IMR-90 (cell line): ENCODE measurements at regions not wholly inside any gene's neighbourhood (a gene's known extent, or its start where the extent isn't known, plus 50 kb on each side); places are given as distances from the start of the nearest gene placed in this dataset.

Experiments used
- ATAC-seq: fragments of 200-7000 bp; cut with Tn5 transposase; 2 replicates; pipeline ENCODE4 v1.9.1; 2020; ENCODE audit warnings: low read depth, mild to moderate bottlenecking, moderate library complexity
- BruUV-seq: library from RNA; stranded (reverse); fragments of 400-500 nt; replicated peaks from 2 replicates; lab custom pipeline; 2021; lab: Mats Ljungman, UMichigan
- CTCF ChIA-PET: fragments of 300-600 bp; formaldehyde crosslinking; extraction: SDS; loops from one replicate; lab custom pipeline; 2021; ENCODE audit warnings: antibody characterized with exemption; lab: Yijun Ruan, JAX
- POLR2A ChIA-PET: fragments of 300-600 bp; sonication (Branson Sonifier 250); formaldehyde crosslinking; loops from one replicate; lab custom pipeline; 2022; ENCODE audit warnings: antibody characterized with exemption; ENCODE audit not compliant: unreplicated experiment; lab: Charles Lee
- DNase-seq: peaks from one replicate; pipeline ENCODE4 v3.0.0; 2013
- H2AFZ ChIP-seq: replicated peaks from 2 replicates; pipeline ENCODE3; 2013; ENCODE audit warnings: low read length, mild to moderate bottlenecking; ENCODE audit not compliant: poor library complexity
- H2AK5ac ChIP-seq: 2 replicates; pipeline ENCODE4 v1.6.1; 2013; ENCODE audit warnings: low read depth, low read length, inconsistent platforms
- H2AK9ac ChIP-seq: replicated peaks from 2 replicates; pipeline ENCODE3; 2013; ENCODE audit warnings: mild to moderate bottlenecking, low read depth, low read length, moderate library complexity; ENCODE audit not compliant: poor library complexity
- H2BK120ac ChIP-seq: 2 replicates; pipeline ENCODE4 v1.6.1; 2013; ENCODE audit warnings: low read depth, low read length, inconsistent platforms
- H2BK15ac ChIP-seq: 3 replicates; pipeline ENCODE4 v1.6.1; 2013; ENCODE audit warnings: low read depth, low read length, inconsistent platforms
- H2BK20ac ChIP-seq: 2 replicates; pipeline ENCODE4 v1.6.1; 2013; ENCODE audit warnings: low read depth, mild to moderate bottlenecking, inconsistent platforms, low read length, moderate library complexity
- H2BK5ac ChIP-seq: 2 replicates; pipeline ENCODE4 v1.6.1; 2013; ENCODE audit warnings: mild to moderate bottlenecking, low read depth, low read length, inconsistent platforms; ENCODE audit not compliant: poor library complexity, severe bottlenecking
- H3K14ac ChIP-seq: replicated peaks from 2 replicates; pipeline ENCODE4 v1.6.1; 2013; ENCODE audit warnings: low read depth, low read length, inconsistent platforms
- H3K18ac ChIP-seq: 2 replicates; pipeline ENCODE4 v1.6.1; 2013; ENCODE audit warnings: low read depth, low read length, control low read depth
- H3K23ac ChIP-seq: 2 replicates; pipeline ENCODE4 v1.6.1; 2013; ENCODE audit warnings: low read depth, low read length, inconsistent platforms
- H3K27ac ChIP-seq: 2 replicates; pipeline ENCODE4 v1.5.1; 2013; ENCODE audit warnings: mild to moderate bottlenecking, control low read depth, low read length; ENCODE audit not compliant: insufficient read depth
- H3K27me3 ChIP-seq: 2 replicates; pipeline ENCODE4 v1.6.1; 2013; ENCODE audit warnings: low read length; ENCODE audit not compliant: control insufficient read depth, insufficient read depth
- H3K36me3 ChIP-seq: 2 replicates; pipeline ENCODE4 v1.6.1; 2013; ENCODE audit warnings: low read length, mixed read lengths; ENCODE audit not compliant: control insufficient read depth, insufficient read depth
- H3K4ac ChIP-seq: 2 replicates; pipeline ENCODE4 v1.6.1; 2013; ENCODE audit warnings: low read depth, low read length, inconsistent platforms
- H3K4me1 ChIP-seq: 2 replicates; pipeline ENCODE4 v1.6.1; 2013; ENCODE audit warnings: low read length, mixed read lengths; ENCODE audit not compliant: control insufficient read depth, insufficient read depth
- H3K4me2 ChIP-seq: 2 replicates; pipeline ENCODE4 v1.6.1; 2013; ENCODE audit warnings: low read depth, mild to moderate bottlenecking, control low read depth, low read length, moderate library complexity
- H3K4me3 ChIP-seq: 2 replicates; pipeline ENCODE4 v1.5.1; 2013; ENCODE audit warnings: low read depth, mild to moderate bottlenecking, control low read depth, low read length, moderate library complexity; ENCODE audit not compliant: insufficient read depth
- H3K56ac ChIP-seq: 2 replicates; pipeline ENCODE4 v1.6.1; 2013; ENCODE audit warnings: low read length, inconsistent platforms; ENCODE audit not compliant: insufficient read depth; ENCODE audit errors: extremely low read depth
- H3K79me1 ChIP-seq, 2 experiments: 2 replicates each; pipeline ENCODE4 v1.6.1; 2013; ENCODE audit warnings: low read length in 2 of 2, inconsistent platforms in 1 of 2, low read depth in 1 of 2
- H3K9ac ChIP-seq: 2 replicates; pipeline ENCODE4 v1.6.1; 2013; ENCODE audit warnings: low read depth, low read length, control low read depth
- H3K9me1 ChIP-seq: 2 replicates; pipeline ENCODE4 v1.6.1; 2013; ENCODE audit warnings: low read length, inconsistent platforms; ENCODE audit not compliant: insufficient read depth
- H3K9me3 ChIP-seq: 2 replicates; pipeline ENCODE4 v1.6.1; 2013; ENCODE audit warnings: low read length; ENCODE audit not compliant: control insufficient read depth, insufficient read depth
- H4K20me1 ChIP-seq: 2 replicates; pipeline ENCODE4 v1.6.1; 2013; ENCODE audit warnings: low read length, inconsistent platforms; ENCODE audit not compliant: insufficient read depth
- H4K5ac ChIP-seq: 2 replicates; pipeline ENCODE4 v1.6.1; 2013; ENCODE audit warnings: mild to moderate bottlenecking, low read depth, low read length, control low read depth
- H4K8ac ChIP-seq, 2 experiments: 2 replicates each; pipeline ENCODE4 v1.6.1; 2013; ENCODE audit warnings: low read depth in 2 of 2, low read length in 2 of 2, control low read depth in 1 of 2, inconsistent platforms in 1 of 2
- H4K91ac ChIP-seq: 2 replicates; pipeline ENCODE4 v1.6.1; 2013; ENCODE audit warnings: low read depth, low read length, inconsistent platforms; ENCODE audit not compliant: insufficient read depth
- BHLHE40 ChIP-seq: fragments of 150-350 bp; IDR thresholded peaks from 2 replicates; pipeline ENCODE4 v1.6.1; 2016; ENCODE audit warnings: mild to moderate bottlenecking, low read depth, low read length
- CHD1 ChIP-seq: IDR thresholded peaks from 2 replicates; pipeline ENCODE4 v1.6.1; 2012; ENCODE audit warnings: low read depth, low read length, improper control_type of control experiment
- FOS ChIP-seq: fragments of 150-350 bp; IDR thresholded peaks from 2 replicates; pipeline ENCODE4 v1.6.1; 2016; ENCODE audit warnings: low read depth, low read length
- MAFK ChIP-seq: IDR thresholded peaks from 2 replicates; pipeline ENCODE4 v1.6.1; 2012; ENCODE audit warnings: low read depth, low read length, improper control_type of control experiment
- MXI1 ChIP-seq: IDR thresholded peaks from 2 replicates; pipeline ENCODE4 v1.6.1; 2012; ENCODE audit warnings: low read depth, mild to moderate bottlenecking, low read length, moderate library complexity, borderline replicate concordance
- NFE2L2 ChIP-seq: fragments of 150-350 bp; IDR thresholded peaks from 2 replicates; pipeline ENCODE4 v1.6.1; 2016; ENCODE audit warnings: low read depth, mild to moderate bottlenecking, low read length
- RAD21 ChIP-seq: IDR thresholded peaks from 2 replicates; pipeline ENCODE4 v1.6.1; 2012; ENCODE audit warnings: low read length, improper control_type of control experiment
- RFX5 ChIP-seq: IDR thresholded peaks from 2 replicates; pipeline ENCODE4 v1.8.0; 2012; ENCODE audit warnings: low read depth, mild to moderate bottlenecking, low read length, moderate library complexity
- USF2 ChIP-seq: fragments of 150-350 bp; IDR thresholded peaks from 2 replicates; pipeline ENCODE4 v1.6.1; 2017; ENCODE audit warnings: mild to moderate bottlenecking, antibody characterized with exemption, low read length, low read depth
- WGBS, 2 experiments: methylation state at CpG; one replicate each; pipeline versions ENCODE4 v1.1.5 to v1.1.7; 2013; ENCODE audit warnings: missing lambda C conversion rate in 2 of 2; ENCODE audit not compliant: insufficient read length in 1 of 2; ENCODE audit errors: extremely low coverage in 2 of 2; 5-methylcytosine and 5-hydroxymethylcytosine counted together
- dilution Hi-C: fragments of 300-500 bp; cut with HindIII; formaldehyde crosslinking; loops from one replicate; pipeline ENCODE4 v1.14.3; 2018; ENCODE audit warnings: low sequenced_read_pairs; ENCODE audit not compliant: unreplicated experiment
- in situ Hi-C: fragments of 300-500 bp; cut with MboI; formaldehyde crosslinking; loops from 3 replicates; pipeline ENCODE4 v1.14.3; 2019; ENCODE audit warnings: low sequenced_read_pairs, inconsistent platforms, mixed read lengths
- intact Hi-C: fragments of 100-400 bp; cut with micrococcal nuclease; formaldehyde crosslinking; loops from 2 replicates; pipeline ENCODE4 v1.10.0; 2022
- TF ChIP-seq, protein P1 (sequence below): conservative IDR thresholded peaks from 2 replicates; pipeline ENCODE4 v1.5.1; 2012; ENCODE audit warnings: mild to moderate bottlenecking, low read depth, low read length, improper control_type of control experiment
- TF ChIP-seq, protein P2 (sequence below): fragments of 150-350 bp; IDR thresholded peaks from 2 replicates; pipeline ENCODE4 v1.6.1; 2016; ENCODE audit warnings: low read depth, mild to moderate bottlenecking, low read length, moderate library complexity, borderline replicate concordance

GRCh38 chr7:80583901-80584300 lies 54.5 kb upstream of the CD36 start:
- BruUV-seq: no TSS peak
- no peaks in the 10 kb centered on the region for H3K9me3 ChIP-seq
- H4K8ac ChIP-seq: no peak overlapping the region
- no peak overlapping the region for H3K18ac ChIP-seq
- H4K91ac ChIP-seq: no peak overlapping the region
- no peaks in the 10 kb centered on the region for H3K9me1 ChIP-seq
- no peak overlapping the region for H3K4me2 ChIP-seq
- no peak overlapping the region for H2AK5ac ChIP-seq
- H2AFZ ChIP-seq: no peak overlapping the region
- ChIA-PET POLR2A (no interaction called here), CTCF (no interaction called here)
- no peaks in the 10 kb centered on the region for H4K20me1 ChIP-seq
- no peak overlapping the region for H2BK5ac ChIP-seq
- H2BK20ac ChIP-seq: no peak overlapping the region
- no peak overlapping the region for H2AK9ac ChIP-seq
- no peak overlapping the region for H3K27ac ChIP-seq
- peak; percentile 33 for DNase-seq
- no peak overlapping the region for H2BK15ac ChIP-seq
- no peak overlapping the region for H4K5ac ChIP-seq
- TF ChIP-seq FOS (no peak), CHD1 (no peak), NFE2L2 (no peak), RAD21 (no peak), MXI1 (no peak), RFX5 (no peak), USF2 (no peak), BHLHE40 (no peak), MAFK (no peak)
- TF ChIP-seq, protein P1, sequence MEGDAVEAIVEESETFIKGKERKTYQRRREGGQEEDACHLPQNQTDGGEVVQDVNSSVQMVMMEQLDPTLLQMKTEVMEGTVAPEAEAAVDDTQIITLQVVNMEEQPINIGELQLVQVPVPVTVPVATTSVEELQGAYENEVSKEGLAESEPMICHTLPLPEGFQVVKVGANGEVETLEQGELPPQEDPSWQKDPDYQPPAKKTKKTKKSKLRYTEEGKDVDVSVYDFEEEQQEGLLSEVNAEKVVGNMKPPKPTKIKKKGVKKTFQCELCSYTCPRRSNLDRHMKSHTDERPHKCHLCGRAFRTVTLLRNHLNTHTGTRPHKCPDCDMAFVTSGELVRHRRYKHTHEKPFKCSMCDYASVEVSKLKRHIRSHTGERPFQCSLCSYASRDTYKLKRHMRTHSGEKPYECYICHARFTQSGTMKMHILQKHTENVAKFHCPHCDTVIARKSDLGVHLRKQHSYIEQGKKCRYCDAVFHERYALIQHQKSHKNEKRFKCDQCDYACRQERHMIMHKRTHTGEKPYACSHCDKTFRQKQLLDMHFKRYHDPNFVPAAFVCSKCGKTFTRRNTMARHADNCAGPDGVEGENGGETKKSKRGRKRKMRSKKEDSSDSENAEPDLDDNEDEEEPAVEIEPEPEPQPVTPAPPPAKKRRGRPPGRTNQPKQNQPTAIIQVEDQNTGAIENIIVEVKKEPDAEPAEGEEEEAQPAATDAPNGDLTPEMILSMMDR: no peak
- TF ChIP-seq, protein P2, sequence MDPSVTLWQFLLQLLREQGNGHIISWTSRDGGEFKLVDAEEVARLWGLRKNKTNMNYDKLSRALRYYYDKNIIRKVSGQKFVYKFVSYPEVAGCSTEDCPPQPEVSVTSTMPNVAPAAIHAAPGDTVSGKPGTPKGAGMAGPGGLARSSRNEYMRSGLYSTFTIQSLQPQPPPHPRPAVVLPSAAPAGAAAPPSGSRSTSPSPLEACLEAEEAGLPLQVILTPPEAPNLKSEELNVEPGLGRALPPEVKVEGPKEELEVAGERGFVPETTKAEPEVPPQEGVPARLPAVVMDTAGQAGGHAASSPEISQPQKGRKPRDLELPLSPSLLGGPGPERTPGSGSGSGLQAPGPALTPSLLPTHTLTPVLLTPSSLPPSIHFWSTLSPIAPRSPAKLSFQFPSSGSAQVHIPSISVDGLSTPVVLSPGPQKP: no peak
- no CpG with 5 or more reads among the region's 2 CpGs for WGBS, 2 experiments
- no peaks in the 10 kb centered on the region for H3K36me3 ChIP-seq
- in situ Hi-C loops (no loop called here), intact Hi-C loops (no loop called here), dilution Hi-C loops (no loop called here)
- no peak overlapping the region for H3K9ac ChIP-seq
- ATAC-seq: no peak
- no peak overlapping the region for H3K56ac ChIP-seq
- no peak overlapping the region for H3K23ac ChIP-seq
- peaks cover 2% of the 10 kb centered on the region; the same call in 1 of the 2 replicates for H3K4me1 ChIP-seq
- H3K4ac ChIP-seq: no peak overlapping the region
- H3K14ac ChIP-seq: no peak overlapping the region
- no peaks in the 10 kb centered on the region for H3K27me3 ChIP-seq
- H3K79me1 ChIP-seq: no peaks in the 10 kb centered on the region
- H2BK120ac ChIP-seq: no peak overlapping the region
- no peak overlapping the region for H3K4me3 ChIP-seq
